Vagina (tissue), 2 donors: ENCODE measurements at regions not wholly inside any gene's neighbourhood (a gene's known extent, or its start where the extent isn't known, plus 50 kb on each side); places are given as distances from the start of the nearest gene placed in this dataset.
A peak's percentile ranks its signal among the peaks of the same experiment; 100 is the strongest.

Experiments
- DNase-seq, 2 donors: peaks; one replicate each; pipeline ENCODE4 v3.0.0-alpha.2; 2017; ENCODE audit errors: extremely low spot score in 2 of 2
- H3K27ac ChIP-seq: fragments of 200-600 bp; sonication (generic); one replicate; pipeline ENCODE4 v1.5.1; 2019
- H3K27me3 ChIP-seq: fragments of 200-600 bp; sonication (generic); one replicate; pipeline ENCODE4 v1.5.1; 2019
- H3K36me3 ChIP-seq, 2 donors: fragments of 200-600 bp; sonication (generic); one replicate each; pipeline ENCODE4 v1.5.1; 2017 to 2019
- H3K4me1 ChIP-seq: fragments of 200-600 bp; sonication (generic); one replicate; pipeline ENCODE4 v1.5.1; 2019
- H3K4me3 ChIP-seq, 2 donors: fragments of 200-600 bp; sonication (generic); 1 replicate in 1 of 2; 2 replicates in 1 of 2; pipeline ENCODE4 v1.5.1; 2016 to 2019
- H3K9me3 ChIP-seq: fragments of 200-600 bp; sonication (generic); one replicate; pipeline ENCODE4 v1.5.1; 2019
- CTCF ChIP-seq, 3 experiments: fragments of 450-650 bp in 2 of 3; fragments of 200-600 bp in 1 of 3; sonication (generic) in 1 of 3; IDR thresholded peaks; one replicate each; pipeline ENCODE4 v1.5.1; 2017 to 2019; ENCODE audit warnings: antibody characterized with exemption in 3 of 3, mild to moderate bottlenecking in 2 of 3, moderate library complexity in 2 of 3
- POLR2A ChIP-seq, 2 donors: fragments of 450-650 bp; IDR thresholded peaks; one replicate each; pipeline ENCODE4 v1.6.1; 2017; ENCODE audit warnings: antibody characterized with exemption in 2 of 2, mild to moderate bottlenecking in 2 of 2, moderate library complexity in 2 of 2
- POLR2AphosphoS5 ChIP-seq, 2 donors: sonication (generic); formaldehyde crosslinking; IDR thresholded peaks; one replicate each; pipeline ENCODE4 v1.9.0; 2017; ENCODE audit warnings: antibody characterized with exemption in 2 of 2, mild to moderate bottlenecking in 2 of 2, low read depth in 1 of 2; ENCODE audit not compliant: insufficient read depth in 1 of 2
- intact Hi-C: fragments of 100-400 bp; cut with DNase I; formaldehyde crosslinking; loops from one replicate; pipeline ENCODE4 v1.15.1; 2023

GRCh38 chr5:123916345-123917121, 404.6 kb downstream of the CSNK1G3 start:
- H3K27me3 ChIP-seq, result no peaks in the 10 kb centered on the region
- intact Hi-C loops, result no loop called here
- H3K36me3 ChIP-seq, result no peaks in the 10 kb centered on the region
- no peak overlapping the region for H3K4me3 ChIP-seq
- H3K9me3 ChIP-seq, result peaks cover 3% of the 10 kb centered on the region
- DNase-seq, result no peak
- H3K4me1 ChIP-seq, result peaks cover 11% of the 10 kb centered on the region
- TF ChIP-seq CTCF (IDR thresholded peaks at IDR 0.05) (no peak), POLR2AphosphoS5 (IDR thresholded peaks at IDR 0.05; ENCODE audit: insufficient read depth in 1 of 2, low read depth in 1 of 2) (peak in 1 of 2 donors; percentile 72), POLR2A (IDR thresholded peaks at IDR 0.05) (no peak)
- peak overlapping the region; percentile 11 for H3K27ac ChIP-seq

GRCh38 chr5:123914333-123914732, 402.4 kb downstream of the CSNK1G3 start:
- H3K27ac ChIP-seq, result no peak overlapping the region
- intact Hi-C loops, result no loop called here
- DNase-seq, result no peak
- peaks cover 11% of the 10 kb centered on the region for H3K4me1 ChIP-seq
- no peaks in the 10 kb centered on the region for H3K27me3 ChIP-seq
- no peak overlapping the region for H3K4me3 ChIP-seq
- H3K9me3 ChIP-seq, result peaks cover 3% of the 10 kb centered on the region
- TF ChIP-seq CTCF (IDR thresholded peaks at IDR 0.05), result no peak
- TF ChIP-seq POLR2AphosphoS5 (IDR thresholded peaks at IDR 0.05; ENCODE audit: insufficient read depth in 1 of 2, low read depth in 1 of 2), result no peak
- TF ChIP-seq POLR2A (IDR thresholded peaks at IDR 0.05), result no peak
- no peaks in the 10 kb centered on the region for H3K36me3 ChIP-seq

DNA sequence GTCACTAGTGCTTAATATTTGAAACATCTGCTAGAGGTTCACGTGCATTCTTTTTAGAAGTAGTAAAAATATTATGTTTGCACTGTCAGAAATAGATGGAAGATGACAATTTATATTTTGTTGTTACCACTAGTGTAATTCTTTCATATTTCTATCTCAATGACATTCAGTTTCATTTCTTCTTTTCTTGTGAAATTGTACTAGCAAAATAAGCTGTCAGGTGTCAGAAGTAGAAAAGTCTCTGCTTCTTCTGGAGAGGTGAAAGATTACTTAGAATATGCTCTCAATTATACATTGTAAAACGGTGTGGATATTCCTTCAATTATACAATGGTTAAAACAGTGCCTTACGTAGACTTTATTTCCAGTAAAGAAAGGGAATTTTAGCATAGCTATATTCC, 395.4 kb downstream of the CSNK1G3 start:
- DNase-seq, result no peak
- no peak overlapping the region for H3K4me3 ChIP-seq
- H3K4me1 ChIP-seq, result no peaks in the 10 kb centered on the region
- intact Hi-C loops, result no loop called here
- TF ChIP-seq POLR2AphosphoS5 (IDR thresholded peaks at IDR 0.05; ENCODE audit: insufficient read depth in 1 of 2, low read depth in 1 of 2), result no peak
- TF ChIP-seq CTCF (IDR thresholded peaks at IDR 0.05), result no peak
- no peak for TF ChIP-seq POLR2A (IDR thresholded peaks at IDR 0.05)
- no peaks in the 10 kb centered on the region for H3K9me3 ChIP-seq
- no peaks in the 10 kb centered on the region for H3K27me3 ChIP-seq
- no peaks in the 10 kb centered on the region for H3K36me3 ChIP-seq
- no peak overlapping the region for H3K27ac ChIP-seq

- Histone ChIP-seq H3K27ac (no peak overlapping the region), H3K4me1 (no peaks in the 10 kb centered on the region), H3K9me3 (no peaks in the 10 kb centered on the region), H3K36me3 (no peaks in the 10 kb centered on the region), H3K27me3 (no peaks in the 10 kb centered on the region), H3K4me3 (no peak overlapping the region)
- TF ChIP-seq CTCF (IDR thresholded peaks at IDR 0.05), result no peak
- TF ChIP-seq POLR2A (IDR thresholded peaks at IDR 0.05), result no peak
- TF ChIP-seq POLR2AphosphoS5 (IDR thresholded peaks at IDR 0.05; ENCODE audit: insufficient read depth in 1 of 2, low read depth in 1 of 2), result no peak
- intact Hi-C loops, result no loop called here
- no peak for DNase-seq
Observed at GRCh38 chr5:123906698-123907295, 394.8 kb downstream of the CSNK1G3 start.

DNA sequence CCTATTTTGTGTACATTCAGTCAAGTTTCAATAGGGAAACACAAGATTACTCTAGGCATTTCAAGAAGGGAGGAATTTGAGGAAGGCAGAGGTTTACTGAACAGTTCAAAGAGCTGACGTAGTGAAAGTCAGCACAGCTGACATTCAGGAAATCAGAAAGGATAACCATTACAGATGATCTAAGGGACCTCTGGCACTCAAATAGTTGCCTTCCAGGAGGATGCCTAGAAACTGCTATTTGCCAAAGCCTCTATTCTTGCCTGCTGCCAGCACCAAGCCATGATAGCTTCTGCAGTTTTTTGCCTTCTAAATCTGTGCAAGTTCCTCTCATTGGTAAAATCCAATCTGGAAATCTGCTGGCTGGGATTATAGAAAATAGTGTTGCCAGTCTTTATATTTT, 373.1 kb downstream of the CSNK1G3 start:
- no peaks in the 10 kb centered on the region for H3K27me3 ChIP-seq
- H3K4me1 ChIP-seq, result no peaks in the 10 kb centered on the region
- intact Hi-C loops, result no loop called here
- no peaks in the 10 kb centered on the region for H3K36me3 ChIP-seq
- no peak overlapping the region for H3K27ac ChIP-seq
- H3K4me3 ChIP-seq, result no peak overlapping the region
- DNase-seq, result no peak
- no peak for TF ChIP-seq POLR2AphosphoS5 (IDR thresholded peaks at IDR 0.05; ENCODE audit: insufficient read depth in 1 of 2, low read depth in 1 of 2)
- TF ChIP-seq POLR2A (IDR thresholded peaks at IDR 0.05), result no peak
- no peak for TF ChIP-seq CTCF (IDR thresholded peaks at IDR 0.05)
- no peaks in the 10 kb centered on the region for H3K9me3 ChIP-seq
